ENCODE measurements at regions not wholly inside any gene's neighbourhood (a gene's known extent, or its start where the extent isn't known, plus 50 kb on each side); places are given as distances from the start of the nearest gene placed in this dataset.
"Not testable (repeated sequence)": the region's sequence is repeated elsewhere in the genome, so short reads cannot be mapped to it uniquely, and the experiment has no call there.

DNA sequence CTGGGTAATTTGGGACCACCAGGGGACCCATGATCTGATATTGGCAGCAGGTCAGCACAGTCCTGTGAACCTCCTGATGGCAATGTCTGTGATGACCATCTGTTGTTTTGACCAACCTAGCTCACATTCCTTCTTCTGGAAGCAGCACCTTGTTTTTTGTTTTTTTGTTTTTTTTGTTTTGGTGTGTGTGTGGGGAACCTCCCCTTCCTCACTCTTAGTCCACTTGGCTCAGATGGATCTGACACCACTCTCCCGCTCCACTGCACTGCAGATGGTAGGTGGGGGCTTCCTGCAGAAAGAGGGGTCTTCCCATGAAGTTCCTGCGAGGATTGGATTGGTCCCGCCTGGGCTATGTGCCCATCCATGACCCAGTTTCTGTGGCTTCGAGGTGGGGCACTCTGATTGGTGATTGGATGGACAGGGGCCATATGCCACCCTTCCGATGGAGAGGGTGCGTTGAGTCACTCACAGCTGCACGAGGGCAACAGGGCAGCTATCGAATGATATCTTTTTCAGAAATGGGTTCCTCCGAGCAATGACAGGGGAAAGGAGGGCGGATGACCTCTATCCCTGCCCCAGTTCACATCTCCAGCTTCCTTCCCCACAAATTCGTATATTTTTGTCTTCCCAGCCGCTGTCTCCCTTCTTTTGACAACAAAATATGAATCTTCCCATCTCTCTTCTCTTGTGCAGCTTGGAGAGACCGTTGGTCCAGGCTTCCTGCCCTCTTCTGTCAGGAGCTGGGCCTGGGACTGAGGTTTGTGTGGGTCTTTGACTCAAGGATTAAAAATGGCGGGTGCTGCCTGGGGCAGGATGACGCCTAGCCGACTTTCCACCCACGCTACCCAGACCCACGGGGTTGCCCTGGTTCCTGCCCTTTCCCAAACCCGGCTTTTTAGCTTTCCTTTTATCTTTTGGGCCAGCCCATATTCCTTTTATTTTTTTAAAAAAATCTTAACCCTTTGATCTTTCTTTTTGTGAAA lies 132.1 kb upstream of the KCNG1 start:
- no peak for DNase-seq

DNA sequence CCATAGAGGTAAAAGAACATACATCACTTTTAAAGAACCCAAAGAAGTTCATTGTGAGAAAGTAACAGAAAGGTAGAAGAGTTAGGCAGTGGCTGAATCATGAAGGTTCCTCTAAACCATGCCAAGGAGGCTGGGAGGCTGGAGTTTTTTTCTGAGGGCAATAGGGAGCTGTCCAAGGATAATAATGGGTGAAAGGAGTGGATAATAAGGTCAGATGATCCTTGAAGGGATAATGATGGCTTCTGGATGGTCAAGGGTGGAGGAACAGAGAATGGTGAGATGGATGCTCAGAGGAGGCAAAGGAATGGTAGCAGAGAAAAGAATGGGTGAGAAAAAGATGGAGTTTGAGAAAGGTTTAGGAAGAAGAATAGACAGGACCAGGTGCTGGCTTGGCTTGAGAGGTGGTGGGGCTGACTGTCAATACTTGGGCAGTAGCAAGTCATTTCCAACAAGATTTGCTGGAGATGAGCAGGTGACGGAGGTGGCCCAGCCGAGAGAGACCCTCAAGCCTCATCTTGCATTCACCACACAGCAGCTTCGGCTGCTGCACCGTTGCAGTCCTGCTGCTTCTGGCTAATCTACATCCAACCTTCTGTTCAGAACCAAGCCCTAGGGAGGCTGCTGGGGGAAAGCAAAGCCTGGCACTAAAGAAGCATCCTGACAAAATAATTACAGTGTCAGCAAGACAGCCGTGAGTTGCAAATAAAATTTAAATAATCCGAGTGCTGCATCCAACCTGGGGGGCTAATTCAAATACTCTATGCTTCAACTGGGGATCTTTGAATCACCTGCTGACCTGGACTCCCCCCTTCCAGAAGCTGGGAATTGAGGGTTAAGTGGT lies 131.2 kb upstream of the KCNG1 start:
- no peak for DNase-seq

DNA sequence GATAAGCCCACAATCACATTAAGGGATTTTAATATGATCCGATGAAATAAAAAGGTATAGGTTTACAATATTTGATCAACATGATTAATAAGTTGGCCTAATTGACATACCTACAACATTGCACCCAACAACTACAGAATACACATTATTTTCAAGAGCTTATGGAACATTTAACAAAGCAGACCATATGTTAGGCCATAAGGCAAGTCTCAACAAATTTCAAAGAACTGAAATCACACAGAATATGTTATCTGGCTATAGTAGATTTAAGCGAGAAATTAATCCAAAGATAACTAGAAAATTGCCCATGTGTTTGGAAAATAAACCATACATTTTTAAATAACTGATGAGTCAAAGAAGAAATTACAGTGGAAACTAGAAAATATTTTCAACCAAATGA lies 126.0 kb upstream of the KCNG1 start:
- no peak for DNase-seq

DNA sequence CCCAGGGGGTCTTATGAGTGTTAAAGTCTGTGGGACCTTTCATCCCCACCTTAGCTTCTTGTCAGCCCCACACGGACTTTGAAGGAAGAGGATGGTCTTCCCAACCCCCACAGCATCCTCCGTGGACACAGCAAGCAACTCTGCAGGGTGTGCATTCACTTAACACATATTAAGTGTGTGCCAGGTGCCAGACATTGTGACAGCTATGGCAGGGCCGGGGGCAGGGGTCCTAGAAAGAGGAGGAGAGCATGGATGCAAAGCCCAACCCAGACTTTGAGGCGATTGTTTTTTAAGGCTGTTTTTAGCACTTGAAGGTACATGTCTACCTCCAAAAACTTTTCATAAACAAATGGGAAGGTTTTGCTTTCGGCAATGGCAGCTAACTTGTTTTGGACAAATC lies 121.6 kb upstream of the KCNG1 start:
- no peak for DNase-seq

DNA sequence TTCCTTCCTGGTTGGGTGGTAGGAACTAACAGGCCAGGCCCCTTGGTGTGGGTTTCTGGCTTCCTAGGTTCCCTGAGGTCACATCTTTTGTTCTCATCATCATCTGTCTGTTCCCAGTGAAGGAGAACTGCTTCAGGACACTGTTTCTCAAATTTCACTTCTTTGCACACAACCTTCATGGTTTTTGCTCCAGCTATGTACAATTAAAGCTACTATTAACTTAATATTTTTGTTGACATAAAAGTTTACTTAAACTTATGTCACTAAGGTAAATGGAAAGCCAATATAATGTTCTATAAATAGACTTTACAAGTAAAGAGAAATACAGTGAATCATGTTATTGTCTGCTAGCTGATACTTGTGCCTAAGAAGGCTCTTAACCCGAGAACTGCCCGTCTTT lies 120.7 kb upstream of the KCNG1 start:
- DNase-seq = no peak

DNA sequence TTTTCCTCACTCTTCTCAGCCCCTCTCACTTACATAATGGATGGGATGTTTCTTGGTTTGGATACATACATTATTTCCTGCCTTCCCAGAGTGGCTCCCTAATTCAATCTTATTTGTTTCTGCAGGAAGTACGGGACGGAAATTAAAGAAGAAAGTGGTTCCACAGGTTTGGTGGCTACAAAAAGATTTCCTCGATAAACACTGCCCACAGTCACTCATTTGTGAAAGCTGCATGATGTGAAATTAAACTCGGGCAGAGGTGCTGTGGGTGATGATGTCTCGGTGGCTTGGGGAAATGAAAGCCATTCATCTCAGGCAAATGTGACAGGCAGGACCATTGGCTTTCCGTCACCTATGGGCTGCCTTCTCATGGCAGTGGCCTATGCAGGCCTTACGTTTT lies 119.5 kb upstream of the KCNG1 start:
- DNase-seq = no peak

DNA sequence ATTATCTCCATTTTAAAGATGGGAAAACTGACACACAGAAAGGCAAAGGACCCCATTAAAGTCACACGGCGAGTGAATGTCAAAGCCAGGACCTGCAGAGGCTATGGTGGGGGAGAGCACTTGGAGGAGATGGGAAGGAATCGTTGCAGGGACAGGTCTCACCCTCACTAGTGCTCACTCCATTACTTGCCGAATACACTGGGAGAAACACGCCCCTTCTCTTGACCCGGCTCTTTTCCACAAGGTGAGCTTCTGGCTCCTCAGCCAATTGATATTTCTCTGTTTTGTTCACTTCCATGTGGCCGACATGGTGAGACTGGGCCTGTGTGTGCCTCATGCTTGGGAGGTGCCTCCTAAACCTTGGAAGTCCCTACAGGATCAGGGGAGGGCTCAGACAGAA lies 117.8 kb upstream of the KCNG1 start:
- DNase-seq = no peak

DNA sequence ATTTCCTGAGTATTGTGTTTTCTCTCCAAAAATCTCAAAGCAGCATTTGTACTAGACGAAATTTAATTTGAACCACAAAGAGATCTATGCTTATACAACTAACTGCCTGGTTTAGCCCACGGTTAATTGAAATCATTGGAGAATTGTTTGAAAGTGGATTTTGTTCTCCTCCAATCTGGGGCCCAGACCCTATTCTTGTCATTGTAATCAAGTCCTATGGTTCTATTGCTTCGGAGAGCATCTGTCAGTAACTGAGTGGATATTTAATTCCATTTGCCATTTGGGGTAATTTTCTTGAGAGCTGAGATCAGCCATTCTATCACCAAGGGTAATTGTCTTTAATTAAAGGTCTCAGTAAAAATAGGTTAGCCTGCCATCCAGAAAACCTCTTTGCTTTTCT lies 117.0 kb upstream of the KCNG1 start:
- DNase-seq = no peak

DNA sequence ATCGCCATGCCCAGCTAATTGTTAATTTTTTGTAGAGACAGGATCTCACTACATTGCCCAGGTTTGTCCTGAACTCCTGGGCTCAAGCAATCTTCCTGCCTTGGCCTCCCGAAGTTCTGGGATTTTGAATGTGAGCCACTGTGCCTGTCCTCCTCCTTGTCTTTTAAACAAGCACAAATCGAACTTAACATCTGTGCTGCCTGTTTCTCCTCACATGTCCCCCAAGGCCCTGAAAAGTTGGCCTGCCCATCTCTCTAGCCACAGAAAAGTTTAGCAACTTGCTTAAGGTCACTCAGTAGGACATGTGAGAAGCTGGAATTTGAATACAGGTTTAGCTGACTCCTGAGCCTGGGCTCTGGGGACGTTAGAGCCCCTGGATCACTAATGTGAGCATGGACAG lies 115.7 kb upstream of the KCNG1 start:
- DNase-seq = no peak

DNA sequence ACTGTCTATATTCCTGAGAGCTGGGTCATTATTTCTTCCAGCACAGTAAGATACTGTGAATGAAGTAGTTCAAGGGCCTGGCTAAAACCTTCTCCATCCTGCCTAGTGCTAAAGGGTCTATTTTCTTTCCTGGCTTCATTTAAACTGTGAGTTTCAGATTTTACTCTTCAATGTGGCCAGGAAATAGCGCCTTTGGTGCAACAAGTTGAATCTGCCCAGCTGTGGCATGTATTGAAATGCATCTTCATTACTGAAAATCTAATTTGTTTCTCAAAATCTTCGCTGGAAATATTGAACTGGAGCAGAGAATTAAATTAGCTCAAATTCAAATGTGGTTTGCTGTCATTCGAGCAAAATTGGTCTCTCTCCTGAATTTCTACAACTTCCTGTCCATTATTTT lies 114.6 kb upstream of the KCNG1 start:
- no peak for DNase-seq

DNA sequence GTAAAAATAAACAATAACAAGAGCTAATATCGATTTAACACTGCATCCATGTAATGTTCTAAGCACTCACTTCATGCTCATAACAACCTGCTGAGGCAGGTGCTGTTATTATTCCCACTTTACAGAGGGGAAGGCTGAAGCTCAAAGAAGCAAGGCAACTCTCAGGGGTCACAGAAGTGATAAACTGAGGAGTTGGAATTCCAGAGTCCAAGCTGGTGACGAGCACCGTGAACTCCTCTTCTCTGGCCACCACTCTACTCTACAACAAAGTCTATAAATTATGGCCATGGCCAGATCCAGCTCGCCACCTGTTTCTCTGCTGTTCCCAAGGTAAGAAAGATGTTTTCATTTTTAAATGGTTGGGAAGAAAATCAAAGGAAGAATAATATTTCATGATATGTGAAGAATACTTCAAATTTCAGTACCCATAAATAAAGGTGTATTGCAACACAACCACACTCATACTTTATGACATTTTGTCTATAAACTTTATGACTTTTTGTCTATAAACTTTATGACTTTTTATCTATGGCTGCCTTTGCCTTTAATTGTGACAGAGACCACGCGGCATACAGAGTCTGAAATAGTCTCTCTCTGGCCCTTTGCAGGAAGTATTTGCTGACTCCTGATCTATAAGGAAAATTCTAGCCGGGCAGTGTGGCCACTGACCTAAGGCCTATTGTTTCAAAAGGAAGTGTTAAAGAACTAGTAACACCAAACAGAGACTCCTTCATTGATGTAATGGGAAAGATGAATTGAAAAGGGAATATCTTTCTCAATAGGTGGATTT lies 113.2 kb upstream of the KCNG1 start:
- DNase-seq = no peak

DNA sequence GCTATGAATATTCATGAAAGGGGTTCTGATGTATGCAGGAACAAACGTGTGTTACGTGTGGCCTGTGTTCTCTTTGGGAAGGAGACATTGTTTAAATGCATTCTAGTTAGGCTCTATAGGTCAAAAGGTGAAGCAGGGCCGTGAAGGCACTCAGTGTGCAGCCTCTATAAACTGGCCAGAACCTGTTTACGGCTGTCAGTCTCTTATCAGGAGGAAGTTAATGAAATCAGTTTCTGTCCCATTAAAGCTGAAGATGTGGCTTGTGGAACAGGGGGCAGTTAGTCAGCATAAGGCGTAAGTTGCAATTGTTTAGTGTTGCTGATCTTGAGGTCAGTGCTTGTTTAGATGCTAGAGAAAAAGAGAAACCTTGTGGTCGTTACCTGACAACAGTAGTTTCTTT lies 111.5 kb upstream of the KCNG1 start:
- no peak for DNase-seq

DNA sequence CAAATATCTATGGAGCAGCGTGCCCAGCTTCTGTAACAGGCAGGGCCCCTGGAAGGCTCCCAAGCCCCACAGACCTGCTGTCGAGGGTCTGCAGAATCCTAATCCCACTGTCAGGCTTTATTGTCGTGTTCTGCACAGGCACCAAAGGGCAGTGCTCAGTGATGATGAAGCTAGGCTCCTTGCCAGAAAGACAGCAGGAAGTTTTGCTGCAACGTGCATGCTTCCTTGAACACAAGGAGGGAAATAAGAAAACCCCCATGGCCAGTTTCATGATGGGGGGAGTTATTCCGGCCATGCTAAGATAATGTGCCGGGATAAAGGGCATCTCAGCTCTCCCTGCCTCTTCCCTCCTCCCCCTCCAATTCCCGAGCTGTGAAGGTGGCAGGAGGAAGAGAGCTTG lies 109.4 kb upstream of the KCNG1 start:
- DNase-seq = no peak

DNA sequence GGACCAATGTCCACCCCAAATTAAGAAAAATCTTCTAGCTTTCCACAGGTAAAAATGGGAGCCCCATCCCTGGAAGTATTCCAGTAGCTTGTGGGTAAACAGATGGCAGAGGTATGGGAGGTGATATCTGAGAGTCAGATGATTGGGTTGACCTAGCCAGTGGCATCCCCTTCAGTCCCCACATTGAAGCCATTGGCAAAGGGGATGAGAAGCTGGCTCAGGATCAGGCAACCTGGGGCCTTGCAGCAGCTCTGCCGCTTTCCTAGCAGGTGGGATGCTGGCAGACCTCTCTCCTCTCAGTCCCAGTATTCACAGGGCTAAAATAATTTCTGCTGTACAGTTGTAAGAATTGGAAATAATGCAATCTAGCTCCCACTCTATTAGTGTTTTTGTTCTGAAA lies 108.9 kb upstream of the KCNG1 start:
- DNase-seq = no peak

DNA sequence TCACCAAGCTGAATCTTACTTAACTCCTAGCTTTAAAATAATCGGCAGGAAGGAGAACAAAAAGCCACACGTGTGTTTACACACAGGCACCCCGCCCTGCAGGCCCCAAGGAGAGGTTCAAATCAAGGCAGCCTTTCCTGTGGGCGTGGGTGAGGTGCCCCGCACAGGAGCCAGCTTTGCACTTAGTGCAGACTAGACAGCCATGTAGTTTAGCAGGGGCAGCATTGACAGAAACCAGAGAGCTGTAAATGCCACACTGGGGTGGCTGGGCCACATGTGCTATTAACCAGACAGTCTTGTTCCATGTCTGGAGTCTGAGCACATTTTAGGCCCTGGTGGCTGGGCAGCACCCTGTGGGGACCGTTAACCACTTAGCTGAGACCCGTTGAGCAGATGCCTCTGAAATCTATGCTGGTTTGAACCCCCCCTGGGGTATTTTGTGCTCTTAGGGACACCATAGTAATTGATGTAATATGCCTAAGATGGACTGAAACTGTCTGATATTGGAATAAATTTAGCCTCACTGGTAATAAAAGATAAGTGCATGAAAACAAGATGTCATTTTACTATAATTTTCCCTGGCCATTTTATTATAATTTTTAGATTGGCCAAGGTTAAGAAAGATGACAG lies 106.4 kb upstream of the KCNG1 start:
- DNase-seq = no peak

DNA sequence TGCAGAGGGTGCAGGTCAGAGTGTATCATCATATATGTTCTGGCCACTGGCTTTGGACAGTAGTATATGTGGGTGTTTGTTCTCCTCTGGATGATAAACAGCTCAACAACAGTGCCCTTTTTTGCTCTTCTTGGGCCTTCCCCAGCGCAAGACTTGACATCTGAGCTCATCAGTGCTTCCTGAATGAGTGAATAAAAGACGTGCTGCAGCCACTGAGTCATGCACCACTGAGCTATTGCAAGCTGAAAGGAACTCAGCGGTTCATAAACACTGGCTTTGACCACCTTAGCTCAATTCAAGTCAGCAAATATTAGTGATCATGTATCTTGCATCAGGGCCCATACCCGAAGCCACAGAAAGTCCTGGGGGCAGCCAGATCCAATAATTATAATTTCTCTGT lies 105.3 kb upstream of the KCNG1 start:
- no peak for DNase-seq

DNA sequence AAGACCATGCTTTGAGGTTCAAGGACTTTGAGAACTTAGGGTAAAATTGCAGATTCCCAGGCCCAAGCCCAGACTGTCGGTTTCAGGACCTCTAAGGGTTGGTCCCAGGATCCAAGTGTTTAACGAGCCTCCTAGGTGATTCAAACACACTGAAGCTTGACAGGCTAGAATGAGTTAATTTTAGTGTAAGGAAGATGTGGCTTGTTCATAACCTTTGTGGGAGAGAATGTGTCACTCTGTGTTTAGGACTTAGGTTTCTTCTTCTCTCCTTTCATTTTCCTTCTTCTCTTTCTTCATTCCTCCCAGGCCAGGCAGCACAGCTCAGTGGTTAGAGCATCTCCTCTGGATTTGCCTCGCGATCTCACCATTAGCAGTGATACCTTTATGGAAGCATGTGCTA lies 104.8 kb upstream of the KCNG1 start:
- no peak for DNase-seq

DNA sequence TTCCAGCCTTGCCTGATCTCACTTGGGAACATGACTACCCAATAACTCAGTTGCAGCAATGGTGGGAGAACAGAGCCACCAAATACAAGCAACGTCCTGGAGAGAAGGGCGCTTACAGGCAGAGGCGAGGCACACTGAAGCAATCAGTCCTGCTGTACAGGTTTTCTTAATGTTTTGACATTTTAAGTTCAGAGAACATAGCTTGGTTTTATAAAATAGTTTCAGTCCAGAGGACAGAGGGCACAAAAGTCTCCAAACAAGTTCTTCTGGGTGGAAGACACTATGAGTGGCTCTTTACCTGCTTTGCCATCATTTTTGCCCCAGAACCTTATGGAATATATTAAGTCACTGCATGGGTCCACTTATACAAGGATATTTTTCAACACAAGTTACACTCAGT lies 103.4 kb upstream of the KCNG1 start:
- no peak for DNase-seq

DNA sequence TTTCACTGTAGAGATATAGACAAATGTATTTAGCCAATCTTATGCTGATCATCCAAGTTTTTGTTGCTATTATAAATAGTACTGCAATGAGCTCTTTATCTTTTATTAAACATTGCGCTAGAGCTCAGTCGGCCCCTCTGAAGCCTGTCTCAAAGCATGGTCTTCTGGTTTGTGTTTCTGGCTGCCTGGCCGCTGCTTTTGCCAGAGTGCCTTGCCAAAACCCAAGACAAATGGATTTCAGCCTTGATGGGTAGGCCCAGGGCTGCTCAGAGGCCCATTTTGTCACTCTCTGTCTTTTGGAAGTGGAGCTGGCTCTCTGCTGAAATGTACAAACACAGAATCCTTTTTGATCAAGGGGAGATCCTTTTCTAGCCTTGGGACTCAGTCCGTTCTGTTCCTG lies 102.9 kb upstream of the KCNG1 start:
- no peak for DNase-seq

DNA sequence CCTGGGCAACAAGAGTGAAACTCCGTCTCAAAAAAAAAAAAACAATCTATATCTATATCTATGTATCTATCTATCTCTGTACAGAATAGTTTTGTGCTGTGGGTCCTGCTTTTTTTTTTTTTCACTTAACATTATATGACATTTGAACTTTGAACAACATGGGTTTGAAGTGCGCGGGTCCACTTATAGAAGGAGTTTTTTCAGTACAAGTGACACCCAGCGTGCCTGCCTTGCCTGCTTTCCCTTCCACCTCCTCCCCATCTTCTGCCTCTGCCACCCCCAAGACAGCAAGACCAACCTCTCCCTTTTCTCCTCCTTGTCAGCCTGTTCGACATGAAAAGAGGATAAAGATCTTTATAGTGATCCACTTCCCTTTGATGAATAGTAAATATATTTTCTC lies 102.2 kb upstream of the KCNG1 start:
- no peak for DNase-seq

DNA sequence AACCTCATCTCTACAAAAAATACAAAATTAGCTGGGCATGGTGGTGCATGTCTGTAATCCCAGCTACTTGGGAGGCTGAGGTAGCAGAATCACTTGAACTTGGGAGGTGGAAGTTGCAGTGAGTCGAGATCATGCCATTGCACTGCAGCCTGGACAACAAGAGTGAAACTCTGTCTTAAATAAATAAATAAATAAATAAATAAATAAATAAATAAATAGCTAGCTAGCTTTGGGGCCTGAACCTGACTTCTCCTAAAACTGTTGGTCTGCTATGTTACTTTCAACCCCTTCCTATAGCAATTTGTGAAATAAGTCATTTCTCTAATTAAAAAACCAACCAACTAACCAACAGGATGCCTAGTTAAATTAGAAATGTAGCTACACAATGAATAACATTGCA lies 101.0 kb upstream of the KCNG1 start:
- not testable (repeated sequence) for DNase-seq

DNA sequence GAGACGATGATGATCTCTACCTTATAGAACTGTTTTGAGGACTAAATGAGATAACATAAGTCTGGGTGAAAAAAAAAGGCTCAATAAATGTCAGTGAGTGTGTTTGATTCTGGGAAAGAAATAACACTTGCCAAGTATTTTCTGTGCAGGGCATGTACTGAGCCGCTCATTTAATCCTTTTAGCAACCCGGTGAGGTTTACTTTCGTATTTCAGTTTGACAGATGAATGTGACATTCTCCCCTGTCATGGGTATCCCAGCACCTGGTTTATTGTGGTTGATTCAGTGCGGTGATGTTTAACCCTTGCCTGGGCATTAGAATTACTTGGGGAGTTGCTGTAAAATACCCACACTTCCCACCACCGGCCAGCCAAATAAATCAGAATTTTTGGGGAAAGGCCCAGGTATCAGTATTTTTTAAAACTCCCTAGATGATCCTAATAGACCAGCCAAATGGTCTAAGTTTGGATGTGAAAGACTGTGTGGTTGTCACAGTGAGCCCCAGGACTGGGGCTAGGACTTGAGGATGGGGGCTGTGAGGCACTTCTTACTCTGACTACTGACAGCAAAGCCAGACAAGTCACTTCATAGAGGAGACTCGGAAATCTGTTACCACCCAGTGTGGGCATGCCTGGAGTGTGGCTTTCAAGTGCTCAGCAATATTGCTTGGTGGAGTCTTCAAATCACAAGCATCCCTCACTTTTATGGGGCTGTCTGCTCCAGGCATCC lies 100.2 kb upstream of the KCNG1 start:
- no peak for DNase-seq
